ENCODE measurements at regions not wholly inside any gene's neighbourhood (a gene's known extent, or its start where the extent isn't known, plus 50 kb on each side); places are given as distances from the start of the nearest gene placed in this dataset.

- no peak overlapping the region for H4K91ac ChIP-seq (ENCODE audit: insufficient read depth, low read depth, low read length)
- H4K5ac ChIP-seq (ENCODE audit: low read depth, low read length): no peak overlapping the region
- no peaks in the 10 kb centered on the region for H3K9me3 ChIP-seq (ENCODE audit: control insufficient read depth, insufficient read depth, low read length)
- TF ChIP-seq CHD1 (IDR thresholded peaks at IDR 0.05; ENCODE audit: low read depth, low read length): no peak
- peak; percentile 46 for TF ChIP-seq MAFK (IDR thresholded peaks at IDR 0.05; ENCODE audit: low read depth, low read length)
- H3K4me2 ChIP-seq (ENCODE audit: low read depth, low read length): no peak overlapping the region
- ATAC-seq (ENCODE audit: low read depth) (no peak), DNase-seq (no peak)
- no CpG with 5 or more reads among the region's 3 CpGs for WGBS, 2 experiments (ENCODE audit: extremely low coverage in 2 of 2, insufficient read length in 1 of 2)
- no peak overlapping the region for H3K4me3 ChIP-seq (ENCODE audit: insufficient read depth, low read depth, low read length)
- no peak overlapping the region for H4K8ac ChIP-seq (ENCODE audit: low read depth in 2 of 2, low read length in 2 of 2)
- no peak overlapping the region for H2AK9ac ChIP-seq (replicated peaks; ENCODE audit: low read depth, low read length, poor library complexity)
- BruUV-seq (replicated peaks): no TSS peak
- no peak overlapping the region for H2AK5ac ChIP-seq (ENCODE audit: low read depth, low read length)
- in situ Hi-C loops (cut with MboI; ENCODE audit: low sequenced_read_pairs) (no loop called here), dilution Hi-C loops (cut with HindIII; ENCODE audit: low sequenced_read_pairs, unreplicated experiment) (no loop called here), intact Hi-C loops (cut with micrococcal nuclease) (no loop called here)
- H3K79me1 ChIP-seq (ENCODE audit: low read depth in 1 of 2, low read length in 2 of 2): no peaks in the 10 kb centered on the region
- ChIA-PET POLR2A (ENCODE audit: unreplicated experiment) (no interaction called here), CTCF (interaction anchor here (0.7 kb wide), 1 partner anchor 56 kb away, joined by 3 read pairs; no protein-coding TSS in a partner anchor)
- no peak overlapping the region for H2BK120ac ChIP-seq (ENCODE audit: low read depth, low read length)
- no peaks in the 10 kb centered on the region for H4K20me1 ChIP-seq (ENCODE audit: insufficient read depth, low read length)
- H3K27me3 ChIP-seq (ENCODE audit: control insufficient read depth, insufficient read depth, low read length): no peaks in the 10 kb centered on the region
- no peaks in the 10 kb centered on the region for H3K4me1 ChIP-seq (ENCODE audit: control insufficient read depth, insufficient read depth, low read length)
- no peak overlapping the region for H3K18ac ChIP-seq (ENCODE audit: low read depth, low read length)
- no peak overlapping the region for H2BK20ac ChIP-seq (ENCODE audit: low read depth, low read length)
- no peak overlapping the region for H3K56ac ChIP-seq (ENCODE audit: extremely low read depth, insufficient read depth, low read length)
- H2AFZ ChIP-seq (replicated peaks; ENCODE audit: low read length, poor library complexity): no peak overlapping the region
- H2BK5ac ChIP-seq (ENCODE audit: low read depth, low read length, poor library complexity, severe bottlenecking): no peak overlapping the region
- no peak overlapping the region for H3K4ac ChIP-seq (ENCODE audit: low read depth, low read length)
- H2BK15ac ChIP-seq (ENCODE audit: low read depth, low read length): no peak overlapping the region
- no peak overlapping the region for H3K14ac ChIP-seq (replicated peaks; ENCODE audit: low read depth, low read length)
- H3K36me3 ChIP-seq (ENCODE audit: control insufficient read depth, insufficient read depth, low read length): no peaks in the 10 kb centered on the region
- H3K9me1 ChIP-seq (ENCODE audit: insufficient read depth, low read length): no peaks in the 10 kb centered on the region
- H3K9ac ChIP-seq (ENCODE audit: low read depth, low read length): no peak overlapping the region
- no peak overlapping the region for H3K27ac ChIP-seq (ENCODE audit: insufficient read depth, low read length)
- H3K23ac ChIP-seq (ENCODE audit: low read depth, low read length): no peak overlapping the region
Observed at GRCh38 chr4:112861691-112862674, 187.5 kb upstream of the ANK2 start.

Measured in IMR-90 (cell line).